Vagina (tissue), 2 donors: ENCODE measurements at regions not wholly inside any gene's neighbourhood (a gene's known extent, or its start where the extent isn't known, plus 50 kb on each side); places are given as distances from the start of the nearest gene placed in this dataset.

Experiments
- CTCF ChIP-seq, 3 experiments: fragments of 450-650 bp in 2 of 3; fragments of 200-600 bp in 1 of 3; sonication (generic) in 1 of 3; IDR thresholded peaks; one replicate each; pipeline ENCODE4 v1.5.1; 2017 to 2019; ENCODE audit warnings: antibody characterized with exemption in 3 of 3, mild to moderate bottlenecking in 2 of 3, moderate library complexity in 2 of 3
- POLR2A ChIP-seq, 2 donors: fragments of 450-650 bp; IDR thresholded peaks; one replicate each; pipeline ENCODE4 v1.6.1; 2017; ENCODE audit warnings: antibody characterized with exemption in 2 of 2, mild to moderate bottlenecking in 2 of 2, moderate library complexity in 2 of 2

GRCh38 chr20:52832151-52832774 is 139.9 kb upstream of the TSHZ2 start:
- TF ChIP-seq CTCF (IDR thresholded peaks at IDR 0.05) (no peak), POLR2A (IDR thresholded peaks at IDR 0.05) (no peak)
